ENCODE measurements at regions not wholly inside any gene's neighbourhood (a gene's known extent, or its start where the extent isn't known, plus 50 kb on each side); places are given as distances from the start of the nearest gene placed in this dataset.

GRCh38 chr6:4309540-4309939, 174.2 kb upstream of the ECI2 start:
- no peak for TF ChIP-seq CTCF (IDR thresholded peaks at IDR 0.05; ENCODE audit: low read length)
- no peak for TF ChIP-seq EZH2 (IDR thresholded peaks at IDR 0.05; ENCODE audit: borderline replicate concordance, low read length)

Measured in OCI-LY1 (cell line).